SK-N-SH treated with all-trans-retinoic acid at 6 μM for 48 hours (cell line): ENCODE measurements at regions not wholly inside any gene's neighbourhood (a gene's known extent, or its start where the extent isn't known, plus 50 kb on each side); places are given as distances from the start of the nearest gene placed in this dataset.
"Not testable (repeated sequence)": the region's sequence is repeated elsewhere in the genome, so short reads cannot be mapped to it uniquely, and the experiment has no call there.

Source experiments
- ARNTL ChIP-seq: fragments of 450-650 bp; formaldehyde crosslinking; IDR thresholded peaks from 2 replicates; pipeline ENCODE4 v1.5.0; 2020; ENCODE audit warnings: low read depth, mild to moderate bottlenecking, moderate library complexity, borderline replicate concordance
- BACH2 ChIP-seq: fragments of 250-450 bp; sonication (Bioruptor Pico); IDR thresholded peaks from 2 replicates; pipeline ENCODE4 v1.9.0; 2021; ENCODE audit warnings: mild to moderate bottlenecking, borderline replicate concordance
- ESRRG ChIP-seq: fragments of 250-450 bp; sonication (Bioruptor Pico); IDR thresholded peaks from 2 replicates; pipeline ENCODE4 v1.6.1; 2021; ENCODE audit warnings: mild to moderate bottlenecking
- GLIS3 ChIP-seq: fragments of 250-450 bp; sonication (Bioruptor Pico); IDR thresholded peaks from 2 replicates; pipeline ENCODE4 v1.5.0; 2020; ENCODE audit warnings: mild to moderate bottlenecking, moderate library complexity
- ISL1 ChIP-seq: fragments of 250-450 bp; sonication (Bioruptor Pico); IDR thresholded peaks from 2 replicates; pipeline ENCODE4 v2.1.2; 2022; ENCODE audit warnings: mild to moderate bottlenecking, moderate library complexity
- OSR1 ChIP-seq: fragments of 250-450 bp; sonication (Bioruptor Pico); IDR thresholded peaks from 2 replicates; pipeline ENCODE4 v1.8.0; 2022; ENCODE audit warnings: moderate library complexity, mild to moderate bottlenecking, inconsistent platforms
- SNAI2 ChIP-seq: fragments of 250-450 bp; sonication (Bioruptor Pico); IDR thresholded peaks from 2 replicates; pipeline ENCODE4 v1.5.0; 2020; ENCODE audit warnings: mild to moderate bottlenecking, moderate library complexity
- TSHZ2 ChIP-seq: fragments of 250-450 bp; sonication (Bioruptor Pico); IDR thresholded peaks from 2 replicates; pipeline ENCODE4 v1.5.0; 2020; ENCODE audit warnings: mild to moderate bottlenecking, moderate library complexity
- ZC3H10 ChIP-seq: fragments of 250-450 bp; sonication (Bioruptor Pico); IDR thresholded peaks from 2 replicates; pipeline ENCODE4 v1.5.1; 2021; ENCODE audit warnings: mild to moderate bottlenecking, moderate library complexity
- ZFP3 ChIP-seq: fragments of 250-450 bp; sonication (Bioruptor Pico); IDR thresholded peaks from 2 replicates; pipeline ENCODE4 v1.5.0; 2020; ENCODE audit warnings: mild to moderate bottlenecking, moderate library complexity
- ZFP30 ChIP-seq: fragments of 450-650 bp; formaldehyde crosslinking; IDR thresholded peaks from 2 replicates; pipeline ENCODE4 v1.5.0; 2022; ENCODE audit warnings: mild to moderate bottlenecking, moderate library complexity
- ZNF565 ChIP-seq: fragments of 450-650 bp; formaldehyde crosslinking; conservative IDR thresholded peaks from 2 replicates; pipeline ENCODE4 v1.5.0; 2020; ENCODE audit warnings: low read depth, mild to moderate bottlenecking, moderate library complexity
- ZNF8 ChIP-seq: fragments of 450-650 bp; formaldehyde crosslinking; IDR thresholded peaks from 2 replicates; pipeline ENCODE4 v1.5.0; 2020; ENCODE audit warnings: mild to moderate bottlenecking, moderate library complexity

- TF ChIP-seq GLIS3 (CRISPR knock-in tag); ZFP3; ZC3H10; TSHZ2; ARNTL (CRISPR knock-in tag); ZNF8; ZNF565; ESRRG (CRISPR knock-in tag); ZFP30 (CRISPR knock-in tag); OSR1 (CRISPR knock-in tag); SNAI2 (CRISPR knock-in tag); BACH2 (CRISPR knock-in tag); ISL1 (CRISPR knock-in tag): not testable (repeated sequence)
These were observed 3967.6 kb upstream of the TPTE start for GRCh38 chr21:6553505-6554376.
